ENCODE measurements at regions not wholly inside any gene's neighbourhood (a gene's known extent, or its start where the extent isn't known, plus 50 kb on each side); places are given as distances from the start of the nearest gene placed in this dataset.

- H3K27me3 ChIP-seq (replicated peaks; ENCODE audit: insufficient read depth, low read length) = no peaks in the 10 kb centered on the region
- no peaks in the 10 kb centered on the region for H3K9me2 ChIP-seq (replicated peaks; ENCODE audit: insufficient read depth, low read length)
- H3K9ac ChIP-seq (ENCODE audit: low read length) = no peak overlapping the region
- H3K9me3 ChIP-seq (replicated peaks; ENCODE audit: insufficient read depth, low read length) = no peaks in the 10 kb centered on the region
- no peaks in the 10 kb centered on the region for H3K4me1 ChIP-seq (ENCODE audit: low read length)
- DNase-seq = no peak
- H3K27ac ChIP-seq (ENCODE audit: low read length) = no peak overlapping the region
- no peak overlapping the region for H3K4me3 ChIP-seq (ENCODE audit: low read length)
- no peaks in the 10 kb centered on the region for H3K79me2 ChIP-seq (ENCODE audit: low read length)
- H2AFZ ChIP-seq (ENCODE audit: low read length) = no peak overlapping the region
- no peaks in the 10 kb centered on the region for H3F3A ChIP-seq (ENCODE audit: insufficient read depth, low read length)
- H3K36me3 ChIP-seq (replicated peaks; ENCODE audit: insufficient read depth, low read length) = no peaks in the 10 kb centered on the region
- no peak overlapping the region for H3K4me2 ChIP-seq (ENCODE audit: low read depth, low read length)
- H4K20me1 ChIP-seq (ENCODE audit: insufficient read depth, low read length) = no peaks in the 10 kb centered on the region
- no peak for TF ChIP-seq CTCF (IDR thresholded peaks at IDR 0.05; ENCODE audit: low read length)
- no peak for TF ChIP-seq EZH2phosphoT487 (IDR thresholded peaks at IDR 0.05; ENCODE audit: low read length)
- no peak for TF ChIP-seq EZH2 (optimal IDR thresholded peaks at IDR 0.05; ENCODE audit: low read depth, low read length)
Observed at GRCh38 chr2:235402422-235402821, 91.4 kb upstream of the AGAP1 start.

DNA sequence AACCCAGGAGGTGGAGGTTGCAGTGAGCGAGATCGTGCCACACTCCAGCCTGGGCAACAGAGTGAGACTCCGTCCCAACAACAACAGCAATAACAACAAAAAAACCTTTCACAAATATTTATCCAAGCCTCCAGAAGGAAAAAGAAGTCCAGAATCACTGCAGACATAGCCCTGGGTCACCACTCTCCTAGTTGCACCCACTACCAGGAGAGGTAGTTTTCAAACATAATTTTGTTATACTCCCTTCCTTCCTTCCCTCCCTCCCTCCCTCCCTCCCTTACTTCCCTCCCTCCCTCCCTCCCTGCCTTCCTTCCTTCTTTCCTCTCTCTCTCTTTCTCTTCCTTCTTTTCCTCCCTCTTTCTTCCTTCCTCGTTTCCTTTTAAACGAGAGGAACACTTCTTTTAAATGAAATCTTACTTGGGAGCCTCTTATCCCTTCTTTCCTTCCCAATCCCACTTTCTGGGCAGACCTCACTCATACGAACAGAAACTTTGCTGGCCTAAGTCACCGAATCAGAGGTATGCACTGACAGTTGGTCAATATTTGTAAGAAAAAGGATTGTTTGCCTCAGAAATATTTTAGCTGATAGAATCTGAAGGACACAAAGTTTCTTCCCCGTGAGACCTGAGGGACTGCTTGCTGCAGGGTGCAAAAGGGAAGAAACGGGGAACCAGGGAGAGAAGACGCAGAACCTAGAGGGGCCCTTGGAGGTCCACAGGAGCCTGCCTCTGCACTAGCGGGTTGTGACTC lies 88.1 kb upstream of the AGAP1 start:
- no peak overlapping the region for H3K4me3 ChIP-seq (ENCODE audit: low read length)
- no peak overlapping the region for H3K27ac ChIP-seq (ENCODE audit: low read length)
- TF ChIP-seq CTCF (IDR thresholded peaks at IDR 0.05; ENCODE audit: low read length) (no peak), EZH2 (optimal IDR thresholded peaks at IDR 0.05; ENCODE audit: low read depth, low read length) (no peak), EZH2phosphoT487 (IDR thresholded peaks at IDR 0.05; ENCODE audit: low read length) (no peak)
- no peak overlapping the region for H3K9ac ChIP-seq (ENCODE audit: low read length)
- no peaks in the 10 kb centered on the region for H3K4me1 ChIP-seq (ENCODE audit: low read length)
- no peaks in the 10 kb centered on the region for H3K9me3 ChIP-seq (replicated peaks; ENCODE audit: insufficient read depth, low read length)
- H3K9me2 ChIP-seq (replicated peaks; ENCODE audit: insufficient read depth, low read length) = no peaks in the 10 kb centered on the region
- H3K36me3 ChIP-seq (replicated peaks; ENCODE audit: insufficient read depth, low read length) = no peaks in the 10 kb centered on the region
- no peaks in the 10 kb centered on the region for H3K79me2 ChIP-seq (ENCODE audit: low read length)
- H3K4me2 ChIP-seq (ENCODE audit: low read depth, low read length) = no peak overlapping the region
- H3K27me3 ChIP-seq (replicated peaks; ENCODE audit: insufficient read depth, low read length) = no peaks in the 10 kb centered on the region
- DNase-seq = no peak
- H2AFZ ChIP-seq (ENCODE audit: low read length) = no peak overlapping the region
- H3F3A ChIP-seq (ENCODE audit: insufficient read depth, low read length) = no peaks in the 10 kb centered on the region
- H4K20me1 ChIP-seq (ENCODE audit: insufficient read depth, low read length) = no peaks in the 10 kb centered on the region

DNA sequence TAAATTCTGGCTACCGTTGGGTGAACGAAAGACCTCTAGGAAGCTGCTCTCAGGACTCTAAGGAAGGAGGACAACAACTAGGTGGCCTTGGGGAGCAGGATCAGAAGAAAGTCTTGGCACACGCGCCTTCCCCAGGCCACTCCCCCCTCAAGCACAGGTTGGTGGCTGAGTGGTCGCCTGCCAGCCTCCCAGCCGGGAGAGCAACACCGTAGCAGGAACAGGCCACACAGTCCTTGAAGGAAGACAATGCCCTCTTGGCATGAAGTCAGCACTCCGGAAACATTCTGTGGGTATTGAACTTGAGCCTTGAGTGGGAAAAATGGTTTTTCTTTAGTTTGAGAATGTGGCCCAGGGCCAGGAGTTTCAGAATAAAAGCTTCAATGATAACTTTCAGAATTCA lies 87.4 kb upstream of the AGAP1 start:
- Histone ChIP-seq H3K27me3 (replicated peaks; ENCODE audit: insufficient read depth, low read length) (no peaks in the 10 kb centered on the region), H3K79me2 (ENCODE audit: low read length) (no peaks in the 10 kb centered on the region), H3K4me1 (ENCODE audit: low read length) (no peaks in the 10 kb centered on the region), H3K36me3 (replicated peaks; ENCODE audit: insufficient read depth, low read length) (no peaks in the 10 kb centered on the region), H3K9ac (ENCODE audit: low read length) (no peak overlapping the region), H3K4me2 (ENCODE audit: low read depth, low read length) (no peak overlapping the region), H3K4me3 (ENCODE audit: low read length) (no peak overlapping the region), H2AFZ (ENCODE audit: low read length) (no peak overlapping the region), H3K27ac (ENCODE audit: low read length) (no peak overlapping the region), H4K20me1 (ENCODE audit: insufficient read depth, low read length) (no peaks in the 10 kb centered on the region), H3K9me2 (replicated peaks; ENCODE audit: insufficient read depth, low read length) (no peaks in the 10 kb centered on the region), H3F3A (ENCODE audit: insufficient read depth, low read length) (no peaks in the 10 kb centered on the region), H3K9me3 (replicated peaks; ENCODE audit: insufficient read depth, low read length) (no peaks in the 10 kb centered on the region)
- no peak for DNase-seq
- TF ChIP-seq EZH2phosphoT487 (IDR thresholded peaks at IDR 0.05; ENCODE audit: low read length) (no peak), CTCF (IDR thresholded peaks at IDR 0.05; ENCODE audit: low read length) (no peak), EZH2 (optimal IDR thresholded peaks at IDR 0.05; ENCODE audit: low read depth, low read length) (no peak)

Data from MM.1S (cell line).